H1 (cell line): ENCODE measurements at regions not wholly inside any gene's neighbourhood (a gene's known extent, or its start where the extent isn't known, plus 50 kb on each side); places are given as distances from the start of the nearest gene placed in this dataset.

Source experiments
- CHD7 ChIP-seq: fragments of 300-600 bp; sonication (generic); IDR thresholded peaks from 2 replicates; pipeline ENCODE4 v1.7.1; 2012; ENCODE audit warnings: low read length, moderate library complexity, mild to moderate bottlenecking, inconsistent platforms; ENCODE audit not compliant: insufficient replicate concordance
- EZH2 ChIP-seq: fragments of 200-600 bp; sonication (generic); IDR thresholded peaks from 2 replicates; pipeline ENCODE4 v1.7.1; 2012; ENCODE audit warnings: low read depth, mild to moderate bottlenecking, moderate library complexity, low read length, inconsistent platforms; ENCODE audit not compliant: severe bottlenecking
- HDAC2 ChIP-seq, 2 experiments: fragments of 300-600 bp in 1 of 2; sonication (generic) in 1 of 2; IDR thresholded peaks; 2 replicates each; pipeline ENCODE4 v1.6.1; 2011 to 2012; ENCODE audit warnings: low read depth in 2 of 2, low read length in 2 of 2, mild to moderate bottlenecking in 2 of 2, moderate library complexity in 2 of 2, borderline replicate concordance in 1 of 2, inconsistent platforms in 1 of 2
- RXRA ChIP-seq: IDR thresholded peaks from 2 replicates; pipeline ENCODE4 v1.6.1; 2011; ENCODE audit warnings: low read depth, mild to moderate bottlenecking, low read length, moderate library complexity; ENCODE audit not compliant: insufficient read depth
- SP1 ChIP-seq: IDR thresholded peaks from 2 replicates; pipeline ENCODE4 v1.6.1; 2011; ENCODE audit warnings: low read depth, low read length
- TEAD4 ChIP-seq: IDR thresholded peaks from 2 replicates; pipeline ENCODE4 v1.6.1; 2012; ENCODE audit warnings: low read depth, low read length, inconsistent platforms, mixed read lengths

- no peak for TF ChIP-seq CHD7
- no peak for TF ChIP-seq EZH2
- TF ChIP-seq TEAD4 = no peak
- no peak for TF ChIP-seq HDAC2 (IDR thresholded peaks at IDR 0.05; ENCODE audit: borderline replicate concordance in 1 of 2, low read depth in 2 of 2, low read length in 2 of 2)
- no peak for TF ChIP-seq RXRA
- TF ChIP-seq SP1 = no peak
Observed at GRCh38 chr14:85122690-85123089, 407.3 kb upstream of the FLRT2 start (continued).
